Kidney epithelial cell (primary cell): ENCODE measurements at regions not wholly inside any gene's neighbourhood (a gene's known extent, or its start where the extent isn't known, plus 50 kb on each side); places are given as distances from the start of the nearest gene placed in this dataset.

Source experiments
- DNase-seq: peaks from one replicate; pipeline ENCODE4 v3.0.0-alpha.2; 2010; ENCODE audit warnings: low read depth
- H3K27me3 ChIP-seq: 2 replicates; pipeline ENCODE4 v1.6.0; 2011; ENCODE audit warnings: low read length; ENCODE audit not compliant: control insufficient read depth, insufficient read depth
- H3K36me3 ChIP-seq: 2 replicates; pipeline ENCODE4 v1.5.1; 2011; ENCODE audit warnings: low read length; ENCODE audit not compliant: control insufficient read depth, insufficient read depth
- H3K4me3 ChIP-seq: 2 replicates; pipeline ENCODE4 v1.5.1; 2011; ENCODE audit warnings: low read depth, mild to moderate bottlenecking, control low read depth, low read length
- CTCF ChIP-seq: IDR thresholded peaks from 2 replicates; pipeline ENCODE4 v1.5.1; 2011; ENCODE audit warnings: mild to moderate bottlenecking, moderate library complexity, low read length, control low read depth, inconsistent platforms; ENCODE audit not compliant: insufficient read depth, poor library complexity, severe bottlenecking

- no peak for TF ChIP-seq CTCF
- no peaks in the 10 kb centered on the region for H3K27me3 ChIP-seq
These were observed 133.4 kb upstream of the NR3C2 start for GRCh38 chr4:148575577-148575976.

GRCh38 chr4:148574911-148575310 lies 132.7 kb upstream of the NR3C2 start:
- Histone ChIP-seq H3K27me3 (no peaks in the 10 kb centered on the region), H3K36me3 (no peaks in the 10 kb centered on the region), H3K4me3 (no peak overlapping the region)
- no peak for DNase-seq
- TF ChIP-seq CTCF, result no peak

More at GRCh38 chr4:148575577-148575976, 133.4 kb upstream of the NR3C2 start:
- H3K4me3 ChIP-seq, result no peak overlapping the region
- no peaks in the 10 kb centered on the region for H3K36me3 ChIP-seq
- DNase-seq, result no peak

- TF ChIP-seq CTCF, result no peak
- no peaks in the 10 kb centered on the region for H3K36me3 ChIP-seq
- no peak overlapping the region for H3K4me3 ChIP-seq
- peak; percentile 21 for DNase-seq
- no peaks in the 10 kb centered on the region for H3K27me3 ChIP-seq
These were observed 132.3 kb upstream of the NR3C2 start for GRCh38 chr4:148574502-148574901.

- TF ChIP-seq CTCF, result no peak
- no peak for DNase-seq
- Histone ChIP-seq H3K4me3 (no peak overlapping the region), H3K36me3 (no peaks in the 10 kb centered on the region), H3K27me3 (no peaks in the 10 kb centered on the region)
These were observed 131.9 kb upstream of the NR3C2 start for GRCh38 chr4:148574066-148574465.

- Histone ChIP-seq H3K36me3 (no peaks in the 10 kb centered on the region), H3K4me3 (no peak overlapping the region), H3K27me3 (no peaks in the 10 kb centered on the region)
- no peak for DNase-seq
- no peak for TF ChIP-seq CTCF
These were observed 131.1 kb upstream of the NR3C2 start for GRCh38 chr4:148573296-148573695.

- TF ChIP-seq CTCF, result no peak
- Histone ChIP-seq H3K36me3 (no peaks in the 10 kb centered on the region), H3K27me3 (no peaks in the 10 kb centered on the region), H3K4me3 (no peak overlapping the region)
- no peak for DNase-seq
These were observed 123.6 kb upstream of the NR3C2 start for GRCh38 chr4:148565801-148566200.
